H1 (cell line): ENCODE measurements at regions not wholly inside any gene's neighbourhood (a gene's known extent, or its start where the extent isn't known, plus 50 kb on each side); places are given as distances from the start of the nearest gene placed in this dataset.

ENCODE experiments used
- CTCF ChIA-PET: fragments of 300-600 bp; sonication (Branson Sonifier 250); formaldehyde crosslinking; loops from one replicate; lab custom pipeline; 2021; ENCODE audit not compliant: partially characterized antibody; lab: Charles Lee
- POLR2A ChIA-PET: fragments of 300-600 bp; sonication (Branson Sonifier 250); formaldehyde crosslinking; loops from one replicate; lab custom pipeline; 2021; ENCODE audit warnings: inconsistent platforms; ENCODE audit not compliant: partially characterized antibody; lab: Charles Lee
- DNase-seq, 2 experiments: peaks; one replicate each; pipeline versions ENCODE4 v3.0.0 to v3.0.0-alpha.2; 2010 to 2022; ENCODE audit warnings: low spot score in 2 of 2, low read depth in 1 of 2, mixed read lengths in 1 of 2
- FAIRE-seq: peaks from 2 replicates; lab custom pipeline; 2011; peaks lifted over from hg19 to GRCh38; lab: Jason Lieb, UNC
- H2AFZ ChIP-seq: 2 replicates; pipeline ENCODE4 v1.8.1; 2012; ENCODE audit warnings: low read length, inconsistent platforms
- H2AK5ac ChIP-seq: 2 replicates; pipeline ENCODE4 v1.6.1; 2013; ENCODE audit warnings: low read depth, low read length
- H2BK120ac ChIP-seq: replicated peaks from 2 replicates; pipeline ENCODE3; 2013; ENCODE audit warnings: low read depth, low read length, inconsistent platforms
- H2BK12ac ChIP-seq: 2 replicates; pipeline ENCODE4 v1.6.1; 2013; ENCODE audit warnings: low read depth, low read length
- H2BK15ac ChIP-seq: 2 replicates; pipeline ENCODE4 v1.6.1; 2013; ENCODE audit warnings: low read length
- H2BK20ac ChIP-seq: 2 replicates; pipeline ENCODE4 v1.6.1; 2013; ENCODE audit warnings: low read length
- H2BK5ac ChIP-seq: 2 replicates; pipeline ENCODE4 v1.6.1; 2013; ENCODE audit warnings: low read depth, low read length
- H3K14ac ChIP-seq: 2 replicates; pipeline ENCODE4 v1.6.1; 2013; ENCODE audit warnings: inconsistent platforms; ENCODE audit not compliant: insufficient read length
- H3K18ac ChIP-seq: 2 replicates; pipeline ENCODE4 v1.6.1; 2013; ENCODE audit warnings: low read length; ENCODE audit errors: extremely low read depth
- H3K23ac ChIP-seq: 2 replicates; pipeline ENCODE4 v1.6.1; 2013; ENCODE audit warnings: inconsistent platforms; ENCODE audit not compliant: insufficient read length
- H3K23me2 ChIP-seq: 2 replicates; pipeline ENCODE4 v1.6.1; 2013; ENCODE audit warnings: low read depth, low read length
- H3K27ac ChIP-seq: 2 replicates; pipeline ENCODE4 v1.6.1; 2011; ENCODE audit warnings: low read depth, low read length, inconsistent platforms
- H3K27me3 ChIP-seq, 4 experiments: replicated peaks in 1 of 4; 1 replicate in 1 of 4; 2 replicates in 3 of 4; pipeline versions ENCODE4 v1.6.1 to v1.8.1; 2011 to 2013; ENCODE audit warnings: low read length in 3 of 4, mild to moderate bottlenecking in 3 of 4, inconsistent platforms in 2 of 4, mixed read lengths in 2 of 4, moderate library complexity in 1 of 4; ENCODE audit not compliant: control insufficient read depth in 3 of 4, insufficient read depth in 3 of 4; ENCODE audit errors: extremely low read depth in 1 of 4
- H3K36me3 ChIP-seq, 4 experiments: 2 replicates each; pipeline versions ENCODE4 v1.6.1 to v1.8.1; 2011 to 2013; ENCODE audit warnings: mild to moderate bottlenecking in 4 of 4, low read length in 3 of 4, moderate library complexity in 2 of 4, control low read depth in 1 of 4, inconsistent platforms in 1 of 4; ENCODE audit not compliant: insufficient read depth in 4 of 4, control insufficient read depth in 2 of 4
- H3K4ac ChIP-seq: replicated peaks from 2 replicates; pipeline ENCODE3; 2013; ENCODE audit warnings: low read length, low read depth, mixed read lengths, inconsistent platforms; ENCODE audit not compliant: insufficient read length
- H3K4me1 ChIP-seq, 4 experiments: replicated peaks in 1 of 4; 1 replicate in 1 of 4; 2 replicates in 3 of 4; pipeline versions ENCODE4 v1.6.1 to v1.8.1; 2011 to 2013; ENCODE audit warnings: low read length in 3 of 4, inconsistent platforms in 2 of 4, mixed read lengths in 1 of 4; ENCODE audit not compliant: insufficient read depth in 4 of 4, control insufficient read depth in 3 of 4
- H3K4me2 ChIP-seq, 2 experiments: 2 replicates each; pipeline versions ENCODE4 v1.6.1 to v1.8.1; 2011 to 2013; ENCODE audit warnings: low read depth in 2 of 2, low read length in 2 of 2, control low read depth in 1 of 2, inconsistent platforms in 1 of 2, mild to moderate bottlenecking in 1 of 2; ENCODE audit not compliant: insufficient read depth in 1 of 2
- H3K4me3 ChIP-seq, 4 experiments: fragments of 200-600, 300-600 bp in 1 of 4; sonication (generic), shearing (Covaris generic), sonication (Bioruptor Twin) in 1 of 4; 2 replicates each; pipeline versions ENCODE4 v1.5.1 to v1.8.1; 2011 to 2016; ENCODE audit warnings: low read length in 4 of 4, low read depth in 3 of 4, control low read depth in 2 of 4, inconsistent platforms in 2 of 4, mild to moderate bottlenecking in 2 of 4, mixed read lengths in 1 of 4, moderate library complexity in 1 of 4; ENCODE audit not compliant: insufficient read depth in 2 of 4; ENCODE audit errors: extremely low read depth in 1 of 4
- H3K56ac ChIP-seq: replicated peaks from 2 replicates; pipeline ENCODE3; 2013; ENCODE audit warnings: low read depth, mild to moderate bottlenecking, mixed read lengths, low read length, inconsistent platforms; ENCODE audit not compliant: insufficient read length
- H3K79me1 ChIP-seq: 2 replicates; pipeline ENCODE4 v1.6.1; 2013; ENCODE audit warnings: low read depth, low read length, control low read depth
- H3K79me2 ChIP-seq, 2 experiments: 2 replicates each; pipeline versions ENCODE4 v1.6.1 to v1.8.1; 2012 to 2013; ENCODE audit warnings: low read length in 2 of 2, mild to moderate bottlenecking in 2 of 2, inconsistent platforms in 1 of 2; ENCODE audit not compliant: insufficient read depth in 2 of 2, control insufficient read depth in 1 of 2
- H3K9ac ChIP-seq, 4 experiments: replicated peaks in 1 of 4; 1 replicate in 1 of 4; 2 replicates in 3 of 4; pipeline versions ENCODE4 v1.6.1 to v1.8.1; 2011 to 2013; ENCODE audit warnings: low read depth in 3 of 4, low read length in 3 of 4, control low read depth in 2 of 4, mild to moderate bottlenecking in 2 of 4, moderate library complexity in 2 of 4, inconsistent platforms in 1 of 4; ENCODE audit errors: extremely low read depth in 1 of 4
- H3K9me3 ChIP-seq, 2 experiments: 2 replicates each; pipeline versions ENCODE4 v1.6.1 to v1.8.1; 2012 to 2013; ENCODE audit warnings: mild to moderate bottlenecking in 2 of 2, moderate library complexity in 2 of 2, control low read depth in 1 of 2, inconsistent platforms in 1 of 2, low read depth in 1 of 2, low read length in 1 of 2, mixed read lengths in 1 of 2; ENCODE audit not compliant: insufficient read depth in 2 of 2
- H4K20me1 ChIP-seq, 2 experiments: replicated peaks in 1 of 2; 2 replicates each; pipeline versions ENCODE3 to v1.8.1; 2011 to 2013; ENCODE audit warnings: inconsistent platforms in 2 of 2, low read length in 2 of 2, mild to moderate bottlenecking in 1 of 2; ENCODE audit not compliant: insufficient read depth in 2 of 2, control insufficient read depth in 1 of 2
- H4K5ac ChIP-seq: 2 replicates; pipeline ENCODE4 v1.6.1; 2013; ENCODE audit warnings: low read length, low read depth, mixed read lengths, inconsistent platforms; ENCODE audit not compliant: insufficient read length
- H4K8ac ChIP-seq: 2 replicates; pipeline ENCODE4 v1.8.0; 2013; ENCODE audit warnings: mild to moderate bottlenecking, moderate library complexity, low read length, inconsistent platforms; ENCODE audit not compliant: insufficient read depth; ENCODE audit errors: extremely low read depth
- H4K91ac ChIP-seq: replicated peaks from 2 replicates; pipeline ENCODE3; 2013; ENCODE audit warnings: low read length, mixed read lengths, inconsistent platforms; ENCODE audit not compliant: insufficient read length
- BACH1 ChIP-seq: IDR thresholded peaks from 2 replicates; pipeline ENCODE4 v1.6.1; 2012; ENCODE audit warnings: low read length, improper control_type of control experiment
- CBX8 ChIP-seq: fragments of 300-800, 300-1000 bp; sonication (generic); IDR thresholded peaks from 2 replicates; pipeline ENCODE4 v1.7.1; 2016; ENCODE audit warnings: low read depth, low read length, borderline replicate concordance
- EZH2 ChIP-seq: fragments of 200-600 bp; sonication (generic); IDR thresholded peaks from 2 replicates; pipeline ENCODE4 v1.7.1; 2012; ENCODE audit warnings: low read depth, mild to moderate bottlenecking, moderate library complexity, low read length, inconsistent platforms; ENCODE audit not compliant: severe bottlenecking
- GABPA ChIP-seq: IDR thresholded peaks from 2 replicates; pipeline ENCODE4 v1.6.1; 2011; ENCODE audit warnings: mild to moderate bottlenecking, low read length, moderate library complexity, borderline replicate concordance; ENCODE audit not compliant: insufficient read depth
- JUND ChIP-seq: IDR thresholded peaks from 2 replicates; pipeline ENCODE4 v1.6.1; 2011; ENCODE audit warnings: mild to moderate bottlenecking, improper control_type of control experiment, low read length
- KDM1A ChIP-seq: fragments of 200-600, 300-600 bp; sonication (generic); IDR thresholded peaks from 2 replicates; pipeline ENCODE4 v1.7.1; 2016; ENCODE audit warnings: mild to moderate bottlenecking, low read length, borderline replicate concordance
- KDM4A ChIP-seq: IDR thresholded peaks from one replicate; pipeline ENCODE4 v1.7.1; 2012; ENCODE audit warnings: low read depth, mild to moderate bottlenecking, moderate library complexity, low read length, inconsistent platforms; ENCODE audit not compliant: severe bottlenecking
- MAFK ChIP-seq: IDR thresholded peaks from 2 replicates; pipeline ENCODE4 v1.6.1; 2012; ENCODE audit warnings: low read depth, mild to moderate bottlenecking, improper control_type of control experiment, low read length
- NANOG ChIP-seq: IDR thresholded peaks from 2 replicates; pipeline ENCODE4 v1.6.1; 2011; ENCODE audit warnings: low read length, low read depth, mild to moderate bottlenecking, inconsistent platforms; ENCODE audit not compliant: insufficient read depth, poor library complexity, severe bottlenecking
- RFX5 ChIP-seq: IDR thresholded peaks from 2 replicates; pipeline ENCODE4 v1.6.1; 2011; ENCODE audit warnings: low read depth, low read length, improper control_type of control experiment, borderline replicate concordance
- RXRA ChIP-seq: IDR thresholded peaks from 2 replicates; pipeline ENCODE4 v1.6.1; 2011; ENCODE audit warnings: low read depth, mild to moderate bottlenecking, low read length, moderate library complexity; ENCODE audit not compliant: insufficient read depth
- SAP30 ChIP-seq: fragments of 300-600 bp; sonication (generic); IDR thresholded peaks from 2 replicates; pipeline ENCODE4 v1.7.1; 2012; ENCODE audit warnings: low read length, moderate library complexity, mild to moderate bottlenecking, inconsistent platforms; ENCODE audit not compliant: insufficient read depth, insufficient replicate concordance
- SIN3A ChIP-seq, 2 experiments: IDR thresholded peaks in 1 of 2; conservative IDR thresholded peaks in 1 of 2; 2 replicates each; pipeline ENCODE4 v1.6.1; 2011 to 2012; ENCODE audit warnings: low read length in 2 of 2, improper control_type of control experiment in 1 of 2, low read depth in 1 of 2, mild to moderate bottlenecking in 1 of 2
- SP4 ChIP-seq: IDR thresholded peaks from 2 replicates; pipeline ENCODE4 v1.6.1; 2012; ENCODE audit warnings: low read length, inconsistent platforms
- SRF ChIP-seq: IDR thresholded peaks from 2 replicates; pipeline ENCODE4 v1.6.1; 2011; ENCODE audit warnings: mild to moderate bottlenecking, low read depth, low read length, moderate library complexity
- TF ChIP-seq, protein P1 (sequence below): IDR thresholded peaks from 2 replicates; pipeline ENCODE4 v1.6.1; 2012; ENCODE audit warnings: inconsistent platforms

DNA sequence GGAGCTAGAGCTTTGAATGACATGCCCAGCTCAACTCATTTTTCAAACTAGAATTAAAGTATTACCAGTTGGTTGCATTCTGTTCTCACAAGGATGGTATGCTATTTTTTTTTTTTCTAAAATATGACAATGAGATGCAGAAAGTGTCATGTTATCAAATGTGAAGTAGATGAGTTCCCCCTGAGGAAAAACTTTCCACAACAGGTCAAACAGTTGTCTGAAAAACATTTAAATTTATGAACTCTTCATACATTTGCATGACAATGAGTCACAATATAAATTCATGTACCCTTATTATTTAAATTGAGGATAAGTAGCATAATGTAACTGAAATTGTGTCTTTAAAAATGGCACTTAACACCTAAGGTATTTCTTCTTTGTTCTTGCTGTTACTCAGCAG lies 1720.5 kb upstream of the NUDT12 start:
- no peak overlapping the region for H2AFZ ChIP-seq
- CTCF ChIA-PET: interaction anchor here (0.7 kb wide), 1 partner anchor 1374 kb away, joined by 4 read pairs; no protein-coding TSS in a partner anchor
- H3K18ac ChIP-seq: no peak overlapping the region
- POLR2A ChIA-PET: no interaction called here
- no peak overlapping the region for H4K91ac ChIP-seq
- no peaks in the 10 kb centered on the region for H4K20me1 ChIP-seq
- no peak overlapping the region for H4K5ac ChIP-seq
- H3K4me2 ChIP-seq: no peak overlapping the region
- no peak overlapping the region for H2BK120ac ChIP-seq
- H2BK20ac ChIP-seq: no peak overlapping the region
- H2BK15ac ChIP-seq: no peak overlapping the region
- no peak overlapping the region for H4K8ac ChIP-seq
- no peaks in the 10 kb centered on the region for H3K4me1 ChIP-seq
- no peak overlapping the region for H3K27ac ChIP-seq
- H3K36me3 ChIP-seq: no peaks in the 10 kb centered on the region
- H3K79me1 ChIP-seq: no peaks in the 10 kb centered on the region
- no peak overlapping the region for H3K14ac ChIP-seq
- no peak overlapping the region for H3K23ac ChIP-seq
- DNase-seq (no peak), FAIRE-seq (no peak)
- H3K27me3 ChIP-seq: no peaks in the 10 kb centered on the region
- H3K4ac ChIP-seq: no peak overlapping the region
- H2AK5ac ChIP-seq: no peak overlapping the region
- no peak overlapping the region for H2BK12ac ChIP-seq
- no peaks in the 10 kb centered on the region for H3K23me2 ChIP-seq
- H3K4me3 ChIP-seq: no peak overlapping the region
- H3K9ac ChIP-seq: no peak overlapping the region
- no peaks in the 10 kb centered on the region for H3K9me3 ChIP-seq
- H3K56ac ChIP-seq: no peak overlapping the region
- H2BK5ac ChIP-seq: no peak overlapping the region
- no peaks in the 10 kb centered on the region for H3K79me2 ChIP-seq
- TF ChIP-seq KDM1A: no peak
- no peak for TF ChIP-seq SAP30
- TF ChIP-seq SIN3A (conservative IDR thresholded peaks at IDR 0.05 in 1 of 2, IDR thresholded peaks at IDR 0.05 in 1 of 2; ENCODE audit: low read depth in 1 of 2, low read length in 2 of 2): no peak
- no peak for TF ChIP-seq MAFK
- TF ChIP-seq SP4: no peak
- no peak for TF ChIP-seq CBX8
- TF ChIP-seq RXRA: no peak
- no peak for TF ChIP-seq NANOG
- TF ChIP-seq, protein P1, sequence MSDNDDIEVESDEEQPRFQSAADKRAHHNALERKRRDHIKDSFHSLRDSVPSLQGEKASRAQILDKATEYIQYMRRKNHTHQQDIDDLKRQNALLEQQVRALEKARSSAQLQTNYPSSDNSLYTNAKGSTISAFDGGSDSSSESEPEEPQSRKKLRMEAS: no peak
- TF ChIP-seq KDM4A: no peak
- no peak for TF ChIP-seq EZH2
- TF ChIP-seq GABPA: no peak
- TF ChIP-seq RFX5: no peak
- no peak for TF ChIP-seq SRF
- no peak for TF ChIP-seq JUND
- no peak for TF ChIP-seq BACH1
